Astrocyte (in vitro differentiated cells and primary cell): ENCODE measurements at regions not wholly inside any gene's neighbourhood (a gene's known extent, or its start where the extent isn't known, plus 50 kb on each side); places are given as distances from the start of the nearest gene placed in this dataset.

Experiments
- CTCF ChIP-seq: IDR thresholded peaks from 2 replicates; pipeline ENCODE4 v1.5.1; 2011; ENCODE audit warnings: low read depth, mild to moderate bottlenecking, inconsistent platforms, low read length, moderate library complexity; ENCODE audit not compliant: insufficient read depth
- EZH2 ChIP-seq: IDR thresholded peaks from 2 replicates; pipeline ENCODE4 v1.6.1; 2012; ENCODE audit warnings: mild to moderate bottlenecking, low read length, inconsistent platforms; ENCODE audit not compliant: insufficient read depth

DNA sequence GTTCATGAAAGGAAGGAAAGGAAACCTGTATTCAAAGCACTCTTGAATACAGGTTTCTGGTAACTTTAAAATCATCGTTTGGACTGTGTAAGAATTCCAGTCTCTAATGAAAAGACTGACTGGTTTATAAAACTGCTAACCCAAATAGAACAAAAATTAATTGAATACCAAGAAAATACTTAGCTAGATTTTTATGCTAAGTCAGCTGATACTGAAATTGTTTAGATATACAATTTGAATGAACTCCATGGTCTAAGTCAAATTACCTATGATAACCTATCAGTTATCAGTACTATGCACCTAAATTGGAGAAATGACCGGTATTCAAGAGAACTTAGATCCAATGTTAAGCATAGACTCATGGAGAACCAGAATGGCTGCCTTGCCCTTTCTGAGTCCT lies 338.3 kb downstream of the RNF144B start:
- TF ChIP-seq CTCF: no peak
- no peak for TF ChIP-seq EZH2
